Common myeloid progenitor, CD34-positive (primary cell): ENCODE measurements at regions not wholly inside any gene's neighbourhood (a gene's known extent, or its start where the extent isn't known, plus 50 kb on each side); places are given as distances from the start of the nearest gene placed in this dataset.

Experiments
- CTCF ChIA-PET: fragments of 350-600 bp; sonication (Branson Sonifier 250); formaldehyde crosslinking; loops from one replicate; lab custom pipeline; 2021; ENCODE audit warnings: antibody characterized with exemption; lab: Charles Lee
- POLR2A ChIA-PET: fragments of 350-600 bp; sonication (Branson Sonifier 250); formaldehyde crosslinking; loops from one replicate; lab custom pipeline; 2021; ENCODE audit warnings: antibody characterized with exemption; lab: Charles Lee
- DNase-seq, 3 donors: peaks; one replicate each; pipeline versions ENCODE4 v3.0.0 to v3.0.0-alpha.2; 2013
- H3K27ac ChIP-seq, 2 experiments: 1 replicate in 1 of 2; 2 replicates in 1 of 2; pipeline ENCODE4 v1.7.0; 2013; ENCODE audit warnings: inconsistent platforms in 2 of 2, low read length in 2 of 2, mild to moderate bottlenecking in 2 of 2, low read depth in 1 of 2, moderate library complexity in 1 of 2; ENCODE audit not compliant: severe bottlenecking in 2 of 2, insufficient read depth in 1 of 2, poor library complexity in 1 of 2
- H3K27me3 ChIP-seq, 5 experiments: replicated peaks in 2 of 5; 1 replicate in 3 of 5; 2 replicates in 2 of 5; pipeline versions ENCODE4 v1.6.1 to v1.7.0; 2013; ENCODE audit warnings: low read length in 4 of 5, mild to moderate bottlenecking in 2 of 5, moderate library complexity in 2 of 5, inconsistent platforms in 1 of 5; ENCODE audit not compliant: insufficient read depth in 5 of 5, control insufficient read depth in 4 of 5
- H3K36me3 ChIP-seq, 4 experiments: 1 replicate in 2 of 4; 2 replicates in 2 of 4; pipeline versions ENCODE4 v1.6.1 to v1.7.0; 2013; ENCODE audit warnings: low read length in 3 of 4, control low read depth in 1 of 4, mild to moderate bottlenecking in 1 of 4; ENCODE audit not compliant: control insufficient read depth in 4 of 4, insufficient read depth in 4 of 4
- H3K4me1 ChIP-seq, 4 experiments: 1 replicate in 3 of 4; 2 replicates in 1 of 4; pipeline versions ENCODE4 v1.6.1 to v1.7.1; 2013; ENCODE audit warnings: low read length in 3 of 4, mild to moderate bottlenecking in 3 of 4, control low read depth in 1 of 4, inconsistent platforms in 1 of 4, moderate library complexity in 1 of 4; ENCODE audit not compliant: control insufficient read depth in 4 of 4, insufficient read depth in 4 of 4; ENCODE audit errors: control extremely low read depth in 1 of 4
- H3K4me3 ChIP-seq, 7 experiments: 1 replicate in 4 of 7; 2 replicates in 3 of 7; pipeline versions ENCODE4 v1.5.1 to v1.7.0; 2013; ENCODE audit warnings: mild to moderate bottlenecking in 7 of 7, low read length in 6 of 7, moderate library complexity in 6 of 7, inconsistent platforms in 2 of 7, low read depth in 2 of 7, control low read depth in 1 of 7; ENCODE audit not compliant: insufficient read depth in 4 of 7, control insufficient read depth in 1 of 7; ENCODE audit errors: extremely low read depth in 1 of 7
- H3K9me3 ChIP-seq, 5 experiments: 1 replicate in 4 of 5; 2 replicates in 1 of 5; pipeline versions ENCODE4 v1.6.1 to v1.7.1; 2013; ENCODE audit warnings: low read length in 4 of 5, mild to moderate bottlenecking in 2 of 5, inconsistent platforms in 1 of 5, low read depth in 1 of 5, moderate library complexity in 1 of 5; ENCODE audit not compliant: control insufficient read depth in 4 of 5, insufficient read depth in 2 of 5; ENCODE audit errors: control extremely low read depth in 1 of 5
- WGBS: methylation state at CpG from one replicate; pipeline ENCODE4 v1.1.5; 2013; ENCODE audit not compliant: insufficient coverage; 5-methylcytosine and 5-hydroxymethylcytosine counted together

GRCh38 chr3:76627236-76627635 is 412.7 kb upstream of the ROBO2 start:
- ChIA-PET CTCF (no interaction called here), POLR2A (no interaction called here)
- Histone ChIP-seq H3K36me3 (no peaks in the 10 kb centered on the region), H3K4me1 (no peaks in the 10 kb centered on the region), H3K4me3 (no peak overlapping the region), H3K27ac (no peak overlapping the region), H3K9me3 (no peaks in the 10 kb centered on the region), H3K27me3 (no peaks in the 10 kb centered on the region)
- WGBS, result 75% methylated on average over 2 of the region's 4 CpGs
- no peak for DNase-seq

- Histone ChIP-seq H3K36me3 (no peaks in the 10 kb centered on the region), H3K4me3 (no peak overlapping the region), H3K27me3 (no peaks in the 10 kb centered on the region), H3K27ac (no peak overlapping the region), H3K4me1 (no peaks in the 10 kb centered on the region), H3K9me3 (no peaks in the 10 kb centered on the region)
- ChIA-PET CTCF (no interaction called here), POLR2A (no interaction called here)
- WGBS, result 98% methylated on average over 4 of the region's 4 CpGs
- DNase-seq, result no peak
Observed at GRCh38 chr3:76631251-76631650, 408.6 kb upstream of the ROBO2 start.

DNA sequence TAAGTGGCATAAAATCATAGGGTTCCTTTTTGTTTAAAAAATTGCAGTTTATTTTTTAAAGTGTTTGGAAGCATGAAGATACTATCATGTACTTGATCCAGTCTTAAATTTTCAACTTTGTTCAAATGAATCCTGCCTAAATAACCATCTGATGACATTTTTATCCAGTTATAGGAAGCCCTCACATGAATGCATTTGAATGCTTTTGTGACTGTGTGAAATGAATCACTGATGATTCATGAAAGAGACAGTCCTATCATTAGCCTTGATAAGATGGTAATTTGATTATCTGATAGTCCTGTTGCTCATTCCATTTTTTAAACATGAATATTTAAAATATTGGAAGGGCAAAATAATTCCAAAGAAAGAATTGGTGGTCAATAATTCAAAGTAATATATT is 401.9 kb upstream of the ROBO2 start:
- ChIA-PET CTCF (no interaction called here), POLR2A (no interaction called here)
- Histone ChIP-seq H3K27ac (no peak overlapping the region), H3K9me3 (no peaks in the 10 kb centered on the region), H3K27me3 (no peaks in the 10 kb centered on the region), H3K4me1 (no peaks in the 10 kb centered on the region), H3K36me3 (no peaks in the 10 kb centered on the region), H3K4me3 (no peak overlapping the region)
- no peak for DNase-seq

DNA sequence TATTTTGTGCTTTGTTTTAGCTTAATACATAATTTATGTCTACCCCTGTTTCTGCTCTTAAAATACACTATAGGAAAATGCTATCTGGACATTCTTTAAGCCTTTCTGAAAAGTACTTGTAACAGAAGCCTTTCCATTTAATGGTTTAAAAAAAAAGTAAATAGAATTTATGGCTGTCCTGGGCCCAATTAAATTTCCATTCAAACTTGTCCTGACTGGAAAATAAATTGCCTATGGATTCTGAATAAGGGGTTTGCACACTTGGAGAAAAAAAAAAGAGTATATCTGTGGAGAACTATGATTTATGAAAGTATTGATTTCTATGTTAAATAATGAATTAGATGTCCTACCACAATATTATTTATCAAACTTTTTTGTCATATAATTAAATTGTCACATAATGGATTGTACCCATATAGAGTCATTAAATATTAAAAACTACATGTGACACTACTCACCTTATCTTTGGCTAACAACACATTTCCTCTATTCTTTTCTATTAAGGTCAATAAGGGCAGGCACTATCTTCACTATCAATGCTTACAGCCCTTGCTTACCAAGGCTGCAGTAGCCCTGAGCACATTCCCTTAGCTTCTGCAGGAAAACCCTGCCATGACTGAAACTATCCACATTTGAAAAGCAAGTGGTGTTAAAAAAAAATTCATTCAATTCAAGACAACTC is 396.1 kb upstream of the ROBO2 start:
- DNase-seq, result no peak
- no peak overlapping the region for H3K27ac ChIP-seq
- no peaks in the 10 kb centered on the region for H3K36me3 ChIP-seq
- H3K4me3 ChIP-seq, result no peak overlapping the region
- H3K4me1 ChIP-seq, result no peaks in the 10 kb centered on the region
- POLR2A ChIA-PET, result no interaction called here
- H3K9me3 ChIP-seq, result no peaks in the 10 kb centered on the region
- no peaks in the 10 kb centered on the region for H3K27me3 ChIP-seq
- CTCF ChIA-PET, result no interaction called here

GRCh38 chr3:76644305-76644675 is 395.6 kb upstream of the ROBO2 start:
- H3K27ac ChIP-seq, result no peak overlapping the region
- POLR2A ChIA-PET, result no interaction called here
- WGBS, result 95% methylated on average over 2 of the region's 4 CpGs

GRCh38 chr3:76645724-76646123 is 394.2 kb upstream of the ROBO2 start:
- CTCF ChIA-PET, result no interaction called here
- no peaks in the 10 kb centered on the region for H3K27me3 ChIP-seq

More at GRCh38 chr3:76644305-76644675, 395.6 kb upstream of the ROBO2 start:
- no peak overlapping the region for H3K4me3 ChIP-seq
- H3K27me3 ChIP-seq, result no peaks in the 10 kb centered on the region
- no peaks in the 10 kb centered on the region for H3K9me3 ChIP-seq
- no peak for DNase-seq
- CTCF ChIA-PET, result no interaction called here
- H3K4me1 ChIP-seq, result no peaks in the 10 kb centered on the region
- H3K36me3 ChIP-seq, result no peaks in the 10 kb centered on the region

DNA sequence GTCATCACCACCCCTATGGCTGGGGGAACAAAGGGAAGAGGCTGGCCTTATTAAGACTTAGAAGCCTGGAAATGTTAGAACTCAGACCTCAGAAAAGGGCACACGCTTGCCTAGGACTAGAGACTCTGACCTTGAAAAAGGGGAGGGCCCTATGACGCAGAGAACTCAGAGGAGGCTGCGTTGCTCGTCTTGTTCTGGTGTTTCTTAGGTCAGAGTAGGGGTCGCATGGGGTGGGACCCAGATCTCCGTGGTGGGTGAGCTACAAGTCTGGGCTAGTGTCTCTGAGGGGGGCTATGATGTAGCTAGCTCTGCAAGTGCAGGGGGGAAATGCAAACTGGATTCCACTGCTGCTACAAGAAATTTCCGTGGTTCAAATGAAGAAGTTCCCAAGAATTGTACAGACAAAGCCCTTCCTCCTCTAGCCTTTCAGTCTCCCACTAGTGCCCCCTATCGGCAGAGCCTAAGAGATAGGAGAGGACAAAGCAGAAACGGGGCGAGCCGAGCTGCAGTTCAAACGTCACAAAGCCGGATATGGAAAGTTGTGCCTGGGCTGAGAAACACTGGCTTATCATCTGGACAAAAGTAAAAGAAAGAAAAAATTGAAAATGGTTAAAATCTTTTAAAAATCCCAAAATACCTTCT is 392.9 kb upstream of the ROBO2 start:
- CTCF ChIA-PET, result no interaction called here
- Histone ChIP-seq H3K36me3 (no peaks in the 10 kb centered on the region), H3K27ac (no peak overlapping the region), H3K9me3 (no peaks in the 10 kb centered on the region), H3K27me3 (no peaks in the 10 kb centered on the region), H3K4me3 (no peak overlapping the region), H3K4me1 (no peaks in the 10 kb centered on the region)
- POLR2A ChIA-PET, result no interaction called here
- no peak for DNase-seq
- 80% methylated on average over 12 of the region's 13 CpGs for WGBS

More at GRCh38 chr3:76645724-76646123, 394.2 kb upstream of the ROBO2 start:
- Histone ChIP-seq H3K4me3 (no peak overlapping the region), H3K4me1 (no peaks in the 10 kb centered on the region), H3K36me3 (no peaks in the 10 kb centered on the region), H3K9me3 (no peaks in the 10 kb centered on the region), H3K27ac (no peak overlapping the region)
- DNase-seq, result no peak
- POLR2A ChIA-PET, result no interaction called here
- WGBS, result 95% methylated on average over 2 of the region's 2 CpGs
